ENCODE measurements at regions not wholly inside any gene's neighbourhood (a gene's known extent, or its start where the extent isn't known, plus 50 kb on each side); places are given as distances from the start of the nearest gene placed in this dataset.

DNA sequence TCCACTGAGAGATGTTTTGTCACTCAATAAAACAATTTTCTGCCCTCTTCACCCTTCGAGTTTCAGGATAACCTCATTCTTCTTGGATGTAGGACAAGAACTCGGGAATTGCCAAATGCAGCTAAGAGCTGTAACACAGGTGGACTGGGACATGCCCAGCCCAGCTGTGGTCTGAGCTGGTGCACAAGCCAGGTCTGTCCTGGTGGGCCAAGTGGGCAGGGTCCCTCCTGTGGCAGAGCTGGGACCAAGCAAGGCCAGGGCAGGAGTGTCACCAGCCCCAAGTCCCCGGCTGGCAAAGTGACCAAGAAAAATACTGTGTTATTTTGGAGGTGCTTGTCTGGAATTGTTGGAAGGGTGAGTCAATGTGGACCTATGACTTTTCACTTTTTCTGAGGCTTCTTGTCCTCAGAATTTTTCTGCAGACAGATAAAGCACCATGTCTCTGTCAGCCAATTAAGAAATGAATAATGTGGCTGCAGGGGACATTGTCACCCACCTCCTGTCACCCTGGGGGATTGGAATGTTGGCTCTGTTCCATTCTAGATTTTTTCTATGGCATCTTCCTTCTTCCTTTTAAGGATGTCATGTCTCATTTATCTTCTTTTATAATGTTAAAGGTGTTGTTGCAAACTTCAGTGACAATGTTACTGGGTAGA lies 645.2 kb upstream of the EPHA6 start:
- DNase-seq, result no peak

GRCh38 chr3:96172917-96173316 lies 641.5 kb upstream of the EPHA6 start:
- DNase-seq, result no peak

GRCh38 chr3:96175500-96175899 lies 638.9 kb upstream of the EPHA6 start:
- no peak for DNase-seq

DNA sequence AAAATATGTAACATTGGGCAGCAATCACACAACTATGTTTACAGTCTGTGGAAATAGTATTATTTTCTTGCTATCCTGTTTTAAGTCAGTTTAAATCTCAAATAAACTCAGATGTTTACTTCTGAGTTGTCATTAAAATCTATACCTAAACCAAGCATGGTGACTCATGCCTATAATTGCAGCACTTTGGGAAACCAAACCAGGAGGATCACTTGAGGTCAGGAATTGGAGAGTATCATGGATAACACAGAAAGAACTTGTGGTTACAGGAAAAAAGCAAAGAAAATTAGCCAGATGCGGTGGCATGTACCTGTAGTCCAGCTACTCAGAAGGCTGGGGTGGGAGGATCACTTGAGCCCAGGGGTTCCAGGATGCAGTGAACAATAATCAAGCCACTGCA lies 631.6 kb upstream of the EPHA6 start:
- DNase-seq, result no peak

GRCh38 chr3:96183871-96184270 lies 630.5 kb upstream of the EPHA6 start:
- DNase-seq, result no peak

- no peak for DNase-seq
These were observed 624.3 kb upstream of the EPHA6 start for GRCh38 chr3:96190024-96190616.

GRCh38 chr3:96192966-96193550 lies 621.3 kb upstream of the EPHA6 start:
- no peak for DNase-seq

DNA sequence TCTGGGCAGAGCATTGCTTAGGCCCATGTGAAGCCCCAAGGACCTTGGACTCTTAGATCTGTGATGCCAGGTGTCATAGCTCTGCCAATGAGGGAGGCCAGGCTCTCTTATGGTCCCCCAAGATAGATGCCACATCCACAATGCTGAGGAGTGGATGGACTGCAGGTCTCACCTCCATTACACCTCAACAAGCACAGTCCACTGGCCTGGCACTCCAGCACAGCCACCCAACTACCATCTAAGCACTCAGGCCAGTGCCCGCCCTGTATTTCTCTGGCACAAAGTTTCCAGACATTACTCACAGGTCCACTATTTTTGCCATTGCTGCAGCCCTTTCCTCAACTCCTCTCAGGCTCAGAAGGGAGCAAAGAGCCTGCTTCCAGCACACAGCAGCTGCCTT lies 613.5 kb upstream of the EPHA6 start:
- no peak for DNase-seq

GRCh38 chr3:96201463-96201862 lies 612.9 kb upstream of the EPHA6 start:
- no peak for DNase-seq

GRCh38 chr3:96202181-96202580 lies 612.2 kb upstream of the EPHA6 start:
- DNase-seq, result no peak

DNA sequence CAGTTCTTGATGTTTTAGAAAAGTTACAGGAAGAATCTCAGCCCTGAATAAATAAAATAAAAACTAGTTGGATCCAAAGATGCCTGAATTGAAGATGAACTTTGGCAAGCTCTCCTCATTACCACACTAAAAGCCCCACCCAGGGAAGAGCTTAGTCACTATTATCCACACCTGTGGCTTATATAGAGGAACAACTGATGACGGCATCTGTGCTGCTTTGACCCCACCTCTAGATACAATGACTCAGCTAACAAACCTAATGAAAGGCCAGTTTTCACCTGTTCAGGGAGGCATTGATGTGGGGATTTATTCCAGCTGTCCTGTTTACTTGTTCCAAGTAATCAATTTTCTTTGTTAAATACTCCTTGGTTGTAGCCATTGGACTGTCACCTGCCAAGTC lies 604.7 kb upstream of the EPHA6 start:
- DNase-seq, result no peak

DNA sequence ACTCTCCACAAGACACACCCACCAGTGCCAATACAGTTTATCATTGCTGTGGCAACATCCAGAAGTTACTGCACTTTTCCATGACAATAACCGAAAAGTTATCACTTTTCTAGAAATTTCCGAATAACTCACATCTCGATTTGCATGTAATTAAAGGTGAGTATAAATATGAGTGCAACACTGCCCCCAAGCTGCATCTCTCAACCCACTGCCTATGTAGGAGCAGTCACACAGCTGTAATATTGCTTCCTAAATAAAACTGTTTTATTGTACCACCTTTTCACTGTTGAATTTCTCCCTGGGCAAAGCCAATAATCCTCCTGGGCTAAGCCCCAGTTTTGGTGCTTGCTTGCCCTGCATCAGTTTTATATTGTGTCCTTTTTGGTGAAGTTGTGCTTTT lies 601.0 kb upstream of the EPHA6 start:
- DNase-seq, result no peak

GRCh38 chr3:96214941-96215340 lies 599.5 kb upstream of the EPHA6 start:
- DNase-seq, result no peak

DNA sequence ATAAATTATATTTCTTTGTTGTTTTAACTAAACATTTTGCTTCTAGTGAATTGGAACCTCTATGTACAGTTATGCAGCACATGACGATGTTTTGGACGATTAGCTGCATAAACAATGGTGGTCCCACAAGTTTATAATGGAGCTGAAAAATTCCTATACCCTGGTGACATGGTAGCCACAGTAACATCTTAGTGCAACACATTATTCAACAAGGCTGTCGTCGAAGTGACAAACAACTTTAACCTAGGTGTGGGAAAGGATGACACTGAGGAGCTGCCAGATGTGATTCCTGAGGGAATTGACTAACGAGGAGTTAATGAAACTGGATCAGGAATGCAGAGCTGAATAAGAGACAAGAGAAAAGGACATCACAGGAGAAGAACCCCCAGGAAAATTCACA lies 588.9 kb upstream of the EPHA6 start:
- DNase-seq, result no peak

GRCh38 chr3:96233679-96234078 lies 580.7 kb upstream of the EPHA6 start:
- DNase-seq, result no peak

DNA sequence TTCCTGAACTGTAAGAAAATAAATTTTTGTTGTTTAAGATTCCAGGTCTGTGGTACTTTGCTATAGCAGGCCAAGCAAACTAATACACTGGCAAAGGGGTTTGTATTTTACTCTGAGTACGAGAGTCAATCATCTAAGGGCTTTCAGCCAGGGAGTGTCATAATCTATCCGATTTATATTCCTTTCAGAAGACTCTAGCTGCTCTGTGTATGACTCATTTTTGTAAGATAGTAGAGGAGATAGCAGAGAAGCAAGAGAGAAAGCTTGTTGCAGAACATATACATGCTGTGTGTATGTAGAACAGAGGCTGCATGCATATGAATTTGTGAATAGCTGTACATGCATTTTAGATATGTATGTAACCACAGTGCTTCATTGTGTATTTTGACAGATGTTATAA lies 577.9 kb upstream of the EPHA6 start:
- DNase-seq, result no peak

GRCh38 chr3:96259299-96259698 lies 555.1 kb upstream of the EPHA6 start:
- no peak for DNase-seq

DNA sequence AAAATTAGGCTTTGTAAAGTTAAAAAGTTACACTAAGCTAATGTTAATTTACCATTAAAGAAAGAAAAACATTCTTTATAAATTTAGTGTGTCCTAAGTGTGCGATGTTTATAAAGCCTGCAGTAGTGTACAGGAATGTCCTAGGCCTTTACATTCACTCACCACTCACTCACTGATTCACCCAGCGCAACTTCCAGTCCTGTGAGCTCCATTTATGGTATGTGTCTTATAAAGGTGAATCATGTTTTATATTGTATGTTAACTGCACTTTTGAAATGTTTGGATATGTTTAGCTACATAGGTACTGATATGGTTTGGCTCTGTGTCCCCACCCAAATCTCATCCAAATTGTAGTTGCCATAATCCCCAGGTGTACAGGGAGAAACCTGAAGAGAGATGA lies 549.7 kb upstream of the EPHA6 start:
- no peak for DNase-seq

- DNase-seq, result peak; percentile 71
These were observed 547.8 kb upstream of the EPHA6 start for GRCh38 chr3:96266395-96267190.

DNA sequence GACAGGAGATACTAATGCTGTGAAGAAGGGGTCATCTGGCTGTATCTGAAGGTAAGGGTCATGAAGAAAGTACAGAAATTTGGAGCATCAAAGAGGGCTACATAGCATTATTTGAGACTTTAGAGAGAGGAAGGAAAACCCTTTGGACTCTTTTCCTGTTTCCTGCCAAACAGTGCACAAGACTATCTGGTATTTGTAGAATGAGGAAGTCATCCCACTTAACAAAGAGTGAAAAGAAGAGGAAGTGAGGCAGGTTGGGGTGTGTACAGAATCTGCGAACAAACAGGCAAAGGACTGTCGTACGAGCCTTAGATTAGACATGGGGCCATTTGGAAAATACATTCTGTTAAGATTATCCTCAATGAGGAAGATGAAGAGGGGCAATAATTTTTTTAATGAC lies 546.8 kb upstream of the EPHA6 start:
- peak; percentile 22 for DNase-seq

- no peak for DNase-seq
These were observed 520.3 kb upstream of the EPHA6 start for GRCh38 chr3:96294143-96294542.

DNA sequence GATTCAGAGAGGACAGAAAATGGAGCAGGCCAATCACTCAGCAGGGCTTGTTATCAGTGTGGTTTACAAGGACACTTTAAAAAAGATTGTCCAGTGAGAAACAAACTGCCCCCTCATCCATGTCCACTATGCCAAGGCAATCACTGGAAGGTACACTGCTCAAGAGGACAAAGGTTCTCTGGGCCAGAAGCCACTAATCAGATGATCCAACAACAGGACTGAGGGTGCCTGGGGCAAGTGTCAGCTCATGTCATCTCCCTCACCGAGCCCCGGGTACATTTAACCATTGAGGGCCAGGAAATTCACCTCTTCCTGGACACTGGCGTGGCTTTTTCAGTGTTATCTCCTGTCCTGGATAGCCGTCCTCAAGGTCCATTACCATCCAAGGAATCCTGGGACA lies 513.7 kb upstream of the EPHA6 start:
- DNase-seq, result no peak

GRCh38 chr3:96319166-96319565 lies 495.2 kb upstream of the EPHA6 start:
- DNase-seq, result no peak

- DNase-seq, result no peak
These were observed 490.3 kb upstream of the EPHA6 start for GRCh38 chr3:96324087-96324486.

All from dermis blood vessel endothelial cell (primary cell).